ENCODE measurements at regions not wholly inside any gene's neighbourhood (a gene's known extent, or its start where the extent isn't known, plus 50 kb on each side); places are given as distances from the start of the nearest gene placed in this dataset.
"Not testable (repeated sequence)": the region's sequence is repeated elsewhere in the genome, so short reads cannot be mapped to it uniquely, and the experiment has no call there.

- intact Hi-C loops (cut with DNase I), result no loop called here
- H3K36me3 ChIP-seq, result no peaks in the 10 kb centered on the region
- H3K27ac ChIP-seq, result no peak overlapping the region
- H3K27me3 ChIP-seq, result no peaks in the 10 kb centered on the region
- TF ChIP-seq CTCF (IDR thresholded peaks at IDR 0.05), result no peak
- no peak for DNase-seq (ENCODE audit: low spot score in 2 of 2)
- H3K4me1 ChIP-seq, result no peaks in the 10 kb centered on the region
- H3K9me3 ChIP-seq, result no peaks in the 10 kb centered on the region
- no peak overlapping the region for H3K4me3 ChIP-seq
Observed at GRCh38 chr7:142494021-142494420, 236.2 kb upstream of the PRSS58 start.

GRCh38 chr7:142488842-142489241 is 231.0 kb upstream of the PRSS58 start:
- no peak overlapping the region for H3K4me3 ChIP-seq
- no peak for TF ChIP-seq CTCF (IDR thresholded peaks at IDR 0.05)
- H3K27ac ChIP-seq, result no peak overlapping the region
- H3K27me3 ChIP-seq, result no peaks in the 10 kb centered on the region
- no peaks in the 10 kb centered on the region for H3K9me3 ChIP-seq
- no peaks in the 10 kb centered on the region for H3K36me3 ChIP-seq
- no peaks in the 10 kb centered on the region for H3K4me1 ChIP-seq
- no peak for DNase-seq (ENCODE audit: low spot score in 2 of 2)
- intact Hi-C loops (cut with DNase I), result no loop called here

GRCh38 chr7:142488036-142488633 is 230.3 kb upstream of the PRSS58 start:
- no peak for TF ChIP-seq CTCF (IDR thresholded peaks at IDR 0.05)

GRCh38 chr7:142487565-142487964 is 229.7 kb upstream of the PRSS58 start:
- H3K36me3 ChIP-seq; H3K27me3 ChIP-seq; H3K9me3 ChIP-seq; intact Hi-C loops (cut with DNase I); DNase-seq (ENCODE audit: low spot score in 2 of 2); H3K27ac ChIP-seq; H3K4me3 ChIP-seq; H3K4me1 ChIP-seq: not testable (repeated sequence)

More at GRCh38 chr7:142488036-142488633, 230.3 kb upstream of the PRSS58 start:
- H3K4me1 ChIP-seq, result no peaks in the 10 kb centered on the region
- no peak for DNase-seq (ENCODE audit: low spot score in 2 of 2)
- no peaks in the 10 kb centered on the region for H3K36me3 ChIP-seq
- no peak overlapping the region for H3K27ac ChIP-seq
- no peaks in the 10 kb centered on the region for H3K9me3 ChIP-seq
- intact Hi-C loops (cut with DNase I), result no loop called here
- no peaks in the 10 kb centered on the region for H3K27me3 ChIP-seq
- no peak overlapping the region for H3K4me3 ChIP-seq

GRCh38 chr7:142487124-142487523 is 229.3 kb upstream of the PRSS58 start:
- Histone ChIP-seq H3K9me3 (no peaks in the 10 kb centered on the region), H3K4me1 (no peaks in the 10 kb centered on the region)
- TF ChIP-seq CTCF (IDR thresholded peaks at IDR 0.05), result no peak

GRCh38 chr7:142485617-142486226 is 227.9 kb upstream of the PRSS58 start:
- Histone ChIP-seq H3K36me3 (no peaks in the 10 kb centered on the region), H3K4me3 (no peak overlapping the region), H3K9me3 (no peaks in the 10 kb centered on the region), H3K4me1 (no peaks in the 10 kb centered on the region), H3K27ac (no peak overlapping the region), H3K27me3 (no peaks in the 10 kb centered on the region)
- no peak for TF ChIP-seq CTCF (IDR thresholded peaks at IDR 0.05)
- no peak for DNase-seq (ENCODE audit: low spot score in 2 of 2)
- intact Hi-C loops (cut with DNase I), result no loop called here

More at GRCh38 chr7:142487124-142487523, 229.3 kb upstream of the PRSS58 start:
- Histone ChIP-seq H3K4me3 (no peak overlapping the region), H3K27me3 (no peaks in the 10 kb centered on the region), H3K27ac (no peak overlapping the region), H3K36me3 (no peaks in the 10 kb centered on the region)
- intact Hi-C loops (cut with DNase I), result no loop called here
- DNase-seq (ENCODE audit: low spot score in 2 of 2), result no peak

Data from ascending aorta (tissue), 2 donors.